ACC112 (cell line): ENCODE measurements at regions not wholly inside any gene's neighbourhood (a gene's known extent, or its start where the extent isn't known, plus 50 kb on each side); places are given as distances from the start of the nearest gene placed in this dataset.

ENCODE experiments used
- H2AFZ ChIP-seq: fragments of 200-600 bp; sonication (generic); one replicate; pipeline ENCODE4 v1.6.0; 2017; ENCODE audit warnings: antibody characterized with exemption, low read length; ENCODE audit not compliant: unreplicated experiment
- H3K27ac ChIP-seq: fragments of 200-600 bp; sonication (generic); 2 replicates; pipeline ENCODE4 v1.5.1; 2014; ENCODE audit warnings: low read depth, mild to moderate bottlenecking, antibody characterized with exemption, low read length, moderate library complexity
- H3K27me3 ChIP-seq: fragments of 200-600 bp; sonication (generic); 2 replicates; pipeline ENCODE4 v1.6.1; 2014; ENCODE audit warnings: mild to moderate bottlenecking, antibody characterized with exemption, low read length, moderate library complexity, mixed read lengths; ENCODE audit not compliant: insufficient read depth
- H3K36me3 ChIP-seq: fragments of 200-600 bp; sonication (generic); 2 replicates; pipeline ENCODE4 v1.6.1; 2016; ENCODE audit warnings: mild to moderate bottlenecking, antibody characterized with exemption, low read length, moderate library complexity, mixed read lengths; ENCODE audit not compliant: insufficient read depth
- H3K4me1 ChIP-seq: fragments of 200-600 bp; sonication (generic); one replicate; pipeline ENCODE4 v1.6.1; 2016; ENCODE audit warnings: low read length, mixed read lengths; ENCODE audit not compliant: insufficient read depth, unreplicated experiment, control insufficient read depth
- H3K4me3 ChIP-seq: fragments of 200-600 bp; sonication (generic); 2 replicates; pipeline ENCODE4 v1.5.1; 2014; ENCODE audit warnings: mild to moderate bottlenecking, low read depth, low read length
- H3K79me2 ChIP-seq: fragments of 200-600 bp; sonication (generic); one replicate; pipeline ENCODE4 v1.6.0; 2016; ENCODE audit warnings: low read length; ENCODE audit not compliant: control insufficient read depth, unreplicated experiment, insufficient read depth

- Histone ChIP-seq H3K4me1 (no peaks in the 10 kb centered on the region), H3K27me3 (peaks cover 72% of the 10 kb centered on the region), H2AFZ (no peak overlapping the region), H3K36me3 (no peaks in the 10 kb centered on the region), H3K79me2 (no peaks in the 10 kb centered on the region), H3K27ac (no peak overlapping the region), H3K4me3 (no peak overlapping the region)
Observed at GRCh38 chr1:147811273-147811672, 50.9 kb upstream of the GJA5 start.

DNA sequence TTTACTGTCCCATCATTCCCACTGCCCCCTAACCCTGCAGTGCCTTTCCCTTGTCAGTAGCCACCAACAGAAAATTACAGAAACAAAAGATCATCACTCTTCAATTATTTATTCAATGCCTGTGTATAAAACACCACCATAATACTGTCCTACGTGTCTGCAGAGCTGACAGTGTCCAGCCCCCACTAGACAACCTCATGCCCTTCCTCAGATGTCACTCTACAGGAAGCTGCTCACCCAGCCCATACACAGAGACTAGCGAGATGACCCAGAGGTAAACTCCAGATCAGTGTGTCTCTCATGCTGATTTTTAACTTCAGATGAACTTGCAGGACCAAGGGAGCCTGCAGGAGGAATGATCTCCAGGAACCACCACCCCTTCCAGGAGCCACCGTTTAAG is 51.3 kb upstream of the GJA5 start:
- Histone ChIP-seq H3K27me3 (peaks cover 76% of the 10 kb centered on the region), H3K4me1 (no peaks in the 10 kb centered on the region), H2AFZ (no peak overlapping the region), H3K27ac (no peak overlapping the region), H3K4me3 (no peak overlapping the region), H3K79me2 (no peaks in the 10 kb centered on the region), H3K36me3 (no peaks in the 10 kb centered on the region)

DNA sequence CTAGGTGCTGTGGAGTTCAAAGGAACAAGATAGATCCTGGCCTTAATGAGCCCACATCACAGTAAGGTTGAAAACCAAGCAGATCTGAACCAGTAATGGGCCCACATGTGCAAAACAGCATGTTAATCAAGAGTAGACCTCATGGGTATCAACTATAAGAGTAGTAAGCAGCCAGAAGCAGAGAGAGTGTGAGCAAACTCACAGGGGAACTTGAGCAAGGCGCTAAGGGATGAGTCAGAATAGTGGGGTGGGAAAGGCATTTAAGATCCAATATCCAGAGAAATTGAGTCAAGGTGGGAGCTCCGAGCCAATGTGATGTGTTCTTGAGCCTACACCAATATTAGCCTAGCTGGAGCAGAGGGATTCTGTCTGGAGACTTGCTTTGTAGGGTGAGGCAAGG is 52.4 kb upstream of the GJA5 start:
- H3K27ac ChIP-seq, result no peak overlapping the region
- no peaks in the 10 kb centered on the region for H3K4me1 ChIP-seq
- no peak overlapping the region for H2AFZ ChIP-seq
- H3K27me3 ChIP-seq, result peaks cover 73% of the 10 kb centered on the region
- no peaks in the 10 kb centered on the region for H3K79me2 ChIP-seq
- no peaks in the 10 kb centered on the region for H3K36me3 ChIP-seq
- H3K4me3 ChIP-seq, result no peak overlapping the region

DNA sequence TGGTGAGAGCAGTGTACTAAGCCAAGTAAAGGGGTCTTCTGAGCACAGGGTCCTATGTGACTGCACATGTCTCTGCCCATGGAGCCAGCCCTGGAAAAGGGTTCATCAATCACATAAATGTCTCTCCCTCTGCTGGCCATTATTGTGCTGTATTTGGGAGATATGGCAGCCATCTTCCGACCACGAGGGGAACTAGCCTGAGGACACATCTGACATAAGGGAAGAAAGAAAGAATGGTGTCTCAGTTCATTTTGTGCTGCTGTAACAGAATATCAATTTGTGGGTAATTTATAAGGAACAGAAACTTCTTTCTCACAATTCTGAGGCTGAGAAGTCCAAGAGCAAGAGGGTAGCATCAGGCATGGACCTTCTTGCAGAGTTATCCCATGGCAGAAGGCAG is 55.1 kb upstream of the GJA5 start:
- Histone ChIP-seq H3K4me3 (no peak overlapping the region), H3K79me2 (no peaks in the 10 kb centered on the region), H3K4me1 (no peaks in the 10 kb centered on the region), H3K36me3 (no peaks in the 10 kb centered on the region), H3K27me3 (peaks cover 70% of the 10 kb centered on the region), H2AFZ (no peak overlapping the region), H3K27ac (no peak overlapping the region)

DNA sequence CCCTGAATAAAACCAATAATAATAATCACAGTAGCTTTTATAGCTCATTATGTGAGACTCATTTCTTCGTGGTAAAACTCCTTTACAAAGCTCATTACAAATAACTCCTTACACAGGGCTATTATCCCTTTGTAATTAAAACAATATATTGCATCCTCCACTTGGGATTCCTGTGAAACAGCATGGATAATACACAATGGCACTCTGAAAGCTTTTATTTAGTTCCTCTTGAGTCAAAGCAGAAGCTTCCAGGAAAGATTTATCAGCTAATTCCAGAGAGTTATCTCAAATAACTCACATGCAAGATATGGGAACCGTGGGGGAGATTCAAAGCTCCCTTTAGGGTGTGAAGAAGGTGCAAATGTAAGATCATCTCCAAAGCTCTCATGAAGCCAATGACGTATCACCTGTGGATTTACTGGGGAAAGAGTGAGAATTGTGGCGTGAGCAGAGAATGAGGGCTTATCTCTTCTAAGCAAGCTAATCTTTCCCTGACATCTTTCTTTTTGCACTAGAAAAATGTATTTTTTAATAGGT is 60.4 kb upstream of the GJA5 start:
- Histone ChIP-seq H3K4me3 (no peak overlapping the region), H3K27me3 (peaks cover 74% of the 10 kb centered on the region), H3K4me1 (no peaks in the 10 kb centered on the region), H3K36me3 (no peaks in the 10 kb centered on the region), H3K79me2 (no peaks in the 10 kb centered on the region), H3K27ac (no peak overlapping the region), H2AFZ (no peak overlapping the region)

DNA sequence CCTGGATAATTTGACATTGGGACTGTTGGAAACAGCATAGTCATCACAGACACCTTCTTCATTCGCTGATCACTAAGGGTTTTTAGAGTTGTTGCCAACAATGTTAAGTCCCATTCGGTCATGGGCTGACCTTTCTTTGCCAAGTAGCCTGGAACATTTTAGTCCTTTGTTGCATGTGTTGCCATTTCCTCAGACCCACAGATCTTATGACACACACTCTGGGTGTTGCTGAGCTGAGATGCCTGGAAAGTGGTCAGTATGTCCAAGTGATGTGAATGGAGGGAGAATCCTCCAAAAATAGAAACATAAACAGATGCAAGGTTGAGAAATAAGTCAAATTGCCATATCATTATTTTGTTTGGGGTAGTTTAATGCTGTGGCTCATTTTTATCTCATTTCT is 61.5 kb upstream of the GJA5 start:
- no peaks in the 10 kb centered on the region for H3K4me1 ChIP-seq
- H2AFZ ChIP-seq, result no peak overlapping the region
- no peaks in the 10 kb centered on the region for H3K79me2 ChIP-seq
- H3K36me3 ChIP-seq, result no peaks in the 10 kb centered on the region
- H3K27me3 ChIP-seq, result peaks cover 66% of the 10 kb centered on the region
- H3K4me3 ChIP-seq, result no peak overlapping the region
- no peak overlapping the region for H3K27ac ChIP-seq

GRCh38 chr1:147822292-147822691 is 61.9 kb upstream of the GJA5 start:
- no peaks in the 10 kb centered on the region for H3K79me2 ChIP-seq
- H3K27ac ChIP-seq, result no peak overlapping the region
- H3K4me3 ChIP-seq, result no peak overlapping the region
- no peak overlapping the region for H2AFZ ChIP-seq
- peaks cover 63% of the 10 kb centered on the region for H3K27me3 ChIP-seq
- H3K36me3 ChIP-seq, result no peaks in the 10 kb centered on the region
- H3K4me1 ChIP-seq, result no peaks in the 10 kb centered on the region

DNA sequence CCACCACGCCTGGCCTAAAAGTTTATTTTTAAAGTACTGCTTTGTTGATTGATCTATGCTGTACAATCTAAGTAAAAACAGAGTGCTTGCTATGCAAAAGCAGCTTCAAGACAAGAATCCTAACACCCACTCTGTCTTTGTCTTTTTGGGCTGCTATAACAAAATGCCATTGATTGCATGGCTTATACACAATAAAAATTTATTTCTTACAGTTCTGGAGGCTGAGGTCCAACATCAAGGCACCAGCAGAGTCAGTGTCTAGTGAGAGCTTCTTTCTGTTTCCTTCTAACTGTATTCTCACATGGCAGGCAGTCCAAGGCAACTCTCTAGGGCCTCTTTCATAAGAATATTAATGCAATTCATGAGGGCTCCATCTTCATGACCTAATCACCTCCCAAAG is 63.6 kb upstream of the GJA5 start:
- Histone ChIP-seq H3K79me2 (no peaks in the 10 kb centered on the region), H3K4me1 (no peaks in the 10 kb centered on the region), H3K27ac (no peak overlapping the region), H3K4me3 (no peak overlapping the region), H3K36me3 (no peaks in the 10 kb centered on the region), H3K27me3 (peaks cover 53% of the 10 kb centered on the region), H2AFZ (no peak overlapping the region)

- Histone ChIP-seq H3K79me2 (no peaks in the 10 kb centered on the region), H2AFZ (no peak overlapping the region), H3K4me3 (no peak overlapping the region), H3K27ac (no peak overlapping the region), H3K36me3 (no peaks in the 10 kb centered on the region), H3K27me3 (peaks cover 45% of the 10 kb centered on the region), H3K4me1 (no peaks in the 10 kb centered on the region)
Observed at GRCh38 chr1:147824798-147825197, 64.4 kb upstream of the GJA5 start.

DNA sequence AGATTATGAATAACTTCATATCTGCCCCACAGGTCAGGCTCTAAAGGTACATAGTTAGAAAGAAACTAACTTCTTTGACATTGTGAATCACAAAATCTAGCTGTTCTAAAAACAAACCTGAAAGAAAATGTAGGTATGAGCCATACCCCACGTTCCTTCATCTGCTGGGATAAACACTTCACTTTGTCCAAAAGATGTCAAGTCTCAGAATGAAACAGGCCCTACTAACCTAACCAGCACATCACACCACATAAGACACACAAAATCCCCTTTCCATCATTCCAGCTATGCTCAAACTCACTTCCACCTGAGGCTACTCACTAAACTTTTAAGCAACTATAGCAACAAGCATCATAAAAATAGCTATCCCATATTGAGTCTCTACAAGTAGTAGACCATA is 65.2 kb upstream of the GJA5 start:
- Histone ChIP-seq H3K27ac (no peak overlapping the region), H3K4me3 (no peak overlapping the region), H3K36me3 (no peaks in the 10 kb centered on the region), H3K4me1 (no peaks in the 10 kb centered on the region), H2AFZ (no peak overlapping the region), H3K79me2 (no peaks in the 10 kb centered on the region), H3K27me3 (peaks cover 37% of the 10 kb centered on the region)

DNA sequence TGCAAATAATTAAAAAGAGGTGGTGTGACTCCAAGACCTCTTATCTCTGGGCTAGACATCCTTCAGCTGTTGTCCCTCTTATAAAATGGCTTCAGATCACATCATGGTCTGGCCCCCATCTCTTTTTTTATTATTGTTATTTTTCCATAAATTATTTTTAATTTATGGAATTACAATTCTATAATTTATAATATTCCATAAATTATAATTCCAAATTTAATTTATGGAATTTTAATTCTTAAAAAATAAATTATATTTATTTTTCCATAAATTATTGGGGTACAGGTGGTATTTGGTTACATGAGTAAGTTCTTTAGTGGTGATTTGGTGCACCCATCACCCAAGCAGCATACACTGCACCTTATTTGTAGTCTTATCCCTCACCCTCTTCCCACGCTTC is 65.9 kb upstream of the GJA5 start:
- no peaks in the 10 kb centered on the region for H3K79me2 ChIP-seq
- no peaks in the 10 kb centered on the region for H3K36me3 ChIP-seq
- no peak overlapping the region for H3K4me3 ChIP-seq
- no peak overlapping the region for H3K27ac ChIP-seq
- H3K4me1 ChIP-seq, result no peaks in the 10 kb centered on the region
- peaks cover 32% of the 10 kb centered on the region for H3K27me3 ChIP-seq
- H2AFZ ChIP-seq, result no peak overlapping the region
